Smooth muscle cell (in vitro differentiated cells): ENCODE measurements at regions not wholly inside any gene's neighbourhood (a gene's known extent, or its start where the extent isn't known, plus 50 kb on each side); places are given as distances from the start of the nearest gene placed in this dataset.
"Not testable (repeated sequence)": the region's sequence is repeated elsewhere in the genome, so short reads cannot be mapped to it uniquely, and the experiment has no call there.

ENCODE experiments used
- DNase-seq: peaks from one replicate; lab custom pipeline; 2025; ENCODE audit not compliant: unreplicated experiment; lab: John Stamatoyannopoulos, UW
- H2AFZ ChIP-seq: fragments of 200-600 bp; sonication (generic); 2 replicates; pipeline ENCODE4 v1.6.0; 2016; ENCODE audit warnings: antibody characterized with exemption, low read depth, mild to moderate bottlenecking
- H3F3A ChIP-seq: fragments of 200-600 bp; sonication (generic); 2 replicates; pipeline ENCODE4 v1.6.0; 2017; ENCODE audit warnings: antibody characterized with exemption, low read depth
- H3K27ac ChIP-seq: fragments of 200-600 bp; sonication (generic); 2 replicates; pipeline ENCODE4 v1.5.1; 2016; ENCODE audit warnings: low read depth, mild to moderate bottlenecking
- H3K27me3 ChIP-seq: fragments of 200-600 bp; sonication (generic); 2 replicates; pipeline ENCODE4 v1.6.1; 2016; ENCODE audit warnings: low read depth, mild to moderate bottlenecking
- H3K36me3 ChIP-seq: fragments of 200-600 bp; sonication (generic); 2 replicates; pipeline ENCODE4 v1.5.1; 2016; ENCODE audit warnings: low read depth
- H3K4me1 ChIP-seq: fragments of 200-600 bp; sonication (generic); 2 replicates; pipeline ENCODE4 v1.5.1; 2016; ENCODE audit warnings: low read depth
- H3K4me2 ChIP-seq: fragments of 200-600 bp; sonication (generic); 2 replicates; pipeline ENCODE4 v1.6.0; 2016; ENCODE audit warnings: mild to moderate bottlenecking
- H3K4me3 ChIP-seq: fragments of 200-600 bp; sonication (generic); 2 replicates; pipeline ENCODE4 v1.5.1; 2016; ENCODE audit warnings: mild to moderate bottlenecking
- H3K79me2 ChIP-seq: fragments of 200-600 bp; sonication (generic); 2 replicates; pipeline ENCODE4 v1.6.0; 2016; ENCODE audit warnings: low read depth, mild to moderate bottlenecking
- H3K9ac ChIP-seq: fragments of 200-600 bp; sonication (generic); 2 replicates; pipeline ENCODE4 v1.6.0; 2016; ENCODE audit warnings: low read depth
- H3K9me3 ChIP-seq: fragments of 200-600 bp; sonication (generic); replicated peaks from 2 replicates; pipeline ENCODE4 v1.5.1; 2016; ENCODE audit warnings: low read depth
- H4K20me1 ChIP-seq: fragments of 200-600 bp; sonication (generic); 2 replicates; pipeline ENCODE4 v1.6.0; 2016; ENCODE audit warnings: low read depth
- CTCF ChIP-seq: fragments of 200-600 bp; sonication (generic); IDR thresholded peaks from 2 replicates; pipeline ENCODE4 v1.5.1; 2017; ENCODE audit warnings: borderline replicate concordance, mild to moderate bottlenecking, antibody characterized with exemption; ENCODE audit not compliant: insufficient read depth, poor library complexity, severe bottlenecking
- WGBS: methylation state at CpG from one replicate; pipeline ENCODE4 v1.1.7; 2016; ENCODE audit warnings: low lambda C conversion rate; 5-methylcytosine and 5-hydroxymethylcytosine counted together

GRCh38 chr2:49858113-49858490 is 703.8 kb upstream of the FSHR start:
- 97% methylated on average over 3 of the region's 3 CpGs for WGBS
- Histone ChIP-seq H3K9me3 (no peaks in the 10 kb centered on the region), H3F3A (no peaks in the 10 kb centered on the region), H3K36me3 (no peaks in the 10 kb centered on the region), H4K20me1 (no peaks in the 10 kb centered on the region), H3K4me1 (no peaks in the 10 kb centered on the region), H3K4me3 (no peak overlapping the region), H3K79me2 (no peaks in the 10 kb centered on the region), H3K4me2 (no peak overlapping the region), H2AFZ (no peak overlapping the region), H3K27me3 (no peaks in the 10 kb centered on the region), H3K9ac (no peak overlapping the region), H3K27ac (no peak overlapping the region)
- no peak for DNase-seq
- no peak for TF ChIP-seq CTCF

- Histone ChIP-seq H3K36me3 (no peaks in the 10 kb centered on the region), H3K79me2 (no peaks in the 10 kb centered on the region), H3K4me2 (no peak overlapping the region), H2AFZ (no peak overlapping the region), H3K4me1 (no peaks in the 10 kb centered on the region), H3K4me3 (no peak overlapping the region), H3K9me3 (no peaks in the 10 kb centered on the region), H3K9ac (no peak overlapping the region), H3F3A (no peaks in the 10 kb centered on the region), H3K27ac (no peak overlapping the region), H4K20me1 (no peaks in the 10 kb centered on the region), H3K27me3 (no peaks in the 10 kb centered on the region)
- 83% methylated on average over 2 of the region's 2 CpGs for WGBS
- no peak for DNase-seq
- no peak for TF ChIP-seq CTCF
These were observed 703.2 kb upstream of the FSHR start for GRCh38 chr2:49857371-49858112.

- H3K27ac ChIP-seq: no peak overlapping the region
- no peak overlapping the region for H3K4me2 ChIP-seq
- 69% methylated on average over 4 of the region's 4 CpGs for whole genome bisulfite sequencing
- no peak overlapping the region for H2AFZ ChIP-seq
- H3F3A ChIP-seq: no peaks in the 10 kb centered on the region
- no peaks in the 10 kb centered on the region for H3K36me3 ChIP-seq
- no peaks in the 10 kb centered on the region for H4K20me1 ChIP-seq
- H3K4me1 ChIP-seq: peaks cover under 1% of the 10 kb centered on the region
- no peaks in the 10 kb centered on the region for H3K9me3 ChIP-seq
- H3K4me3 ChIP-seq: no peak overlapping the region
- DNase-seq: no peak
- H3K9ac ChIP-seq: no peak overlapping the region
- no peak for TF ChIP-seq CTCF
- peaks cover under 1% of the 10 kb centered on the region for H3K27me3 ChIP-seq
- no peaks in the 10 kb centered on the region for H3K79me2 ChIP-seq
These were observed 691.4 kb upstream of the FSHR start for GRCh38 chr2:49845671-49846070.

- Histone ChIP-seq H3K27ac (no peak overlapping the region), H3K79me2 (no peaks in the 10 kb centered on the region), H4K20me1 (no peaks in the 10 kb centered on the region), H3K4me1 (peaks cover 4% of the 10 kb centered on the region), H3F3A (no peaks in the 10 kb centered on the region), H3K36me3 (no peaks in the 10 kb centered on the region), H3K9ac (no peak overlapping the region), H3K4me2 (no peak overlapping the region), H3K9me3 (no peaks in the 10 kb centered on the region), H3K27me3 (peaks cover 4% of the 10 kb centered on the region), H2AFZ (no peak overlapping the region), H3K4me3 (no peak overlapping the region)
- no peak for DNase-seq
- TF ChIP-seq CTCF: no peak
These were observed 690.7 kb upstream of the FSHR start for GRCh38 chr2:49845021-49845420.

- not testable (repeated sequence) for H3K36me3 ChIP-seq, H3F3A ChIP-seq, H3K9me3 ChIP-seq, H3K27me3 ChIP-seq, H2AFZ ChIP-seq, H3K4me3 ChIP-seq, H3K27ac ChIP-seq, H3K4me1 ChIP-seq, H3K4me2 ChIP-seq, H3K9ac ChIP-seq, H4K20me1 ChIP-seq, H3K79me2 ChIP-seq, DNase-seq
- 95% methylated on average over 6 of the region's 6 CpGs for WGBS
These were observed 689.8 kb upstream of the FSHR start for GRCh38 chr2:49844113-49844512.
